ENCODE measurements at regions not wholly inside any gene's neighbourhood (a gene's known extent, or its start where the extent isn't known, plus 50 kb on each side); places are given as distances from the start of the nearest gene placed in this dataset.

GRCh38 chr6:2465336-2465735, 219.9 kb upstream of the GMDS start:
- no peak for DNase-seq (ENCODE audit: low read depth in 2 of 2)

GRCh38 chr6:2464641-2465040, 219.2 kb upstream of the GMDS start:
- no peak for DNase-seq (ENCODE audit: low read depth in 2 of 2)

GRCh38 chr6:2462831-2463230, 217.4 kb upstream of the GMDS start:
- DNase-seq (ENCODE audit: low read depth in 2 of 2) = no peak

- no peak for DNase-seq (ENCODE audit: low read depth in 2 of 2)
These were observed 214.9 kb upstream of the GMDS start for GRCh38 chr6:2460216-2460745.

- no peak for DNase-seq (ENCODE audit: low read depth in 2 of 2)
These were observed 208.8 kb upstream of the GMDS start for GRCh38 chr6:2454180-2454579.

- DNase-seq (ENCODE audit: low read depth in 2 of 2) = no peak
These were observed 205.1 kb upstream of the GMDS start for GRCh38 chr6:2450546-2450945.

- DNase-seq (ENCODE audit: low read depth in 2 of 2) = no peak
These were observed 204.2 kb upstream of the GMDS start for GRCh38 chr6:2449572-2449940.

- DNase-seq (ENCODE audit: low read depth in 2 of 2) = peak in 1 of 2 experiments; percentile 4
These were observed 203.6 kb upstream of the GMDS start for GRCh38 chr6:2448826-2449571.

GRCh38 chr6:2447931-2448330, 202.5 kb upstream of the GMDS start:
- DNase-seq (ENCODE audit: low read depth in 2 of 2) = no peak

GRCh38 chr6:2447318-2447920, 202.0 kb upstream of the GMDS start:
- no peak for DNase-seq (ENCODE audit: low read depth in 2 of 2)

- no peak for DNase-seq (ENCODE audit: low read depth in 2 of 2)
These were observed 196.4 kb upstream of the GMDS start for GRCh38 chr6:2441601-2442475.

GRCh38 chr6:2440516-2440915, 195.1 kb upstream of the GMDS start:
- no peak for DNase-seq (ENCODE audit: low read depth in 2 of 2)

- no peak for DNase-seq (ENCODE audit: low read depth in 2 of 2)
These were observed 194.2 kb upstream of the GMDS start for GRCh38 chr6:2439632-2440031.

GRCh38 chr6:2439082-2439481, 193.7 kb upstream of the GMDS start:
- DNase-seq (ENCODE audit: low read depth in 2 of 2) = no peak

- DNase-seq (ENCODE audit: low read depth in 2 of 2) = no peak
These were observed 191.2 kb upstream of the GMDS start for GRCh38 chr6:2436410-2437154.

- DNase-seq (ENCODE audit: low read depth in 2 of 2) = no peak
These were observed 189.9 kb upstream of the GMDS start for GRCh38 chr6:2435323-2435722.

- DNase-seq (ENCODE audit: low read depth in 2 of 2) = no peak
These were observed 189.5 kb upstream of the GMDS start for GRCh38 chr6:2434912-2435311.

GRCh38 chr6:2434116-2434515, 188.7 kb upstream of the GMDS start:
- DNase-seq (ENCODE audit: low read depth in 2 of 2) = no peak

- no peak for DNase-seq (ENCODE audit: low read depth in 2 of 2)
These were observed 188.3 kb upstream of the GMDS start for GRCh38 chr6:2433711-2434110.

GRCh38 chr6:2433266-2433665, 187.9 kb upstream of the GMDS start:
- DNase-seq (ENCODE audit: low read depth in 2 of 2) = no peak

- DNase-seq (ENCODE audit: low read depth in 2 of 2) = no peak
These were observed 186.9 kb upstream of the GMDS start for GRCh38 chr6:2432292-2432691.

- no peak for DNase-seq (ENCODE audit: low read depth in 2 of 2)
These were observed 185.2 kb upstream of the GMDS start for GRCh38 chr6:2430612-2431011.
